Colonic mucosa (tissue), 4 donors: ENCODE measurements at regions not wholly inside any gene's neighbourhood (a gene's known extent, or its start where the extent isn't known, plus 50 kb on each side); places are given as distances from the start of the nearest gene placed in this dataset.
"Not testable (repeated sequence)": the region's sequence is repeated elsewhere in the genome, so short reads cannot be mapped to it uniquely, and the experiment has no call there.

Source experiments
- DNase-seq: peaks from one replicate; pipeline ENCODE4 v3.0.0-alpha.2; 2020
- H3K27ac ChIP-seq: fragments of 200-600 bp; one replicate; pipeline ENCODE4 v1.8.0; 2021
- H3K27me3 ChIP-seq: fragments of 200-600 bp; one replicate; pipeline ENCODE4 v1.8.0; 2021
- H3K36me3 ChIP-seq: fragments of 200-600 bp; one replicate; pipeline ENCODE4 v1.8.0; 2021
- H3K4me1 ChIP-seq: fragments of 200-600 bp; one replicate; pipeline ENCODE4 v1.8.0; 2021; ENCODE audit warnings: mild to moderate bottlenecking
- H3K4me3 ChIP-seq: fragments of 200-600 bp; one replicate; pipeline ENCODE4 v1.8.0; 2021
- H3K9ac ChIP-seq, 2 donors: one replicate each; pipeline ENCODE4 v1.7.0; 2013; ENCODE audit warnings: control low read depth in 2 of 2, low read depth in 2 of 2, low read length in 2 of 2
- H3K9me3 ChIP-seq: fragments of 200-600 bp; one replicate; pipeline ENCODE4 v1.8.0; 2021
- intact Hi-C: fragments of 100-400 bp; cut with DNase I; formaldehyde crosslinking; loops from one replicate; pipeline ENCODE4 v1.14.1; 2022
- TF ChIP-seq, protein P1 (sequence below): fragments of 200-600 bp; IDR thresholded peaks from one replicate; pipeline ENCODE4 v1.8.0; 2022; ENCODE audit warnings: antibody characterized with exemption, mild to moderate bottlenecking
- donor health status: healthy.
- donor health status: DM: no; HTN: no; CAD: no.
- donor health status: DM: no; HTN: no; CAD: no.

DNA sequence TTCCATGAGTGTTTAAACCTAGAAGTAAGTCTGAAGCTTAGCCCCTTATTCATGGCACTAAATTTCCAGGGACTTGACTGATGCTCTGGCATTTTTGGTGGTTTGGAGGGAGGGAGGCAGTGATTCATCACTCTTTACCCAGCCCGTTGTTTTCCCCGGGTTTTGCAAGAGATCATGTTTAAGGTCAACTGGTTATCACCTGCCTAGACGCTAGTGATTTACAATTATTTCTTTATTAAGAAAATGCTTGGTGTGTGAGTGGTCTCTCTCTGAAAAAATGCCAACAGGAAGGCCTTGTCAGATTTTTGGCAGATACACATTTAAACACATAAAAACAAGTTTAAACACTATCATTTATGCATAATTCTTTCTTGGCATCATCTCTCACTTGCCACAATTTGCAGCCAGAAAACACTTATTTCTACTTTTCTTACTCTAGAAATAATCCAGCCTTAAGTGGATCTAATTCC is 737.9 kb upstream of the ZNF608 start:
- Histone ChIP-seq H3K9ac (no peak overlapping the region), H3K27ac (peak overlapping the region; percentile 72), H3K36me3 (no peaks in the 10 kb centered on the region), H3K4me3 (no peak overlapping the region), H3K27me3 (no peaks in the 10 kb centered on the region), H3K4me1 (no peaks in the 10 kb centered on the region), H3K9me3 (no peaks in the 10 kb centered on the region)
- intact Hi-C loops = no loop called here
- DNase-seq = peak; percentile 32
- TF ChIP-seq, protein P1, sequence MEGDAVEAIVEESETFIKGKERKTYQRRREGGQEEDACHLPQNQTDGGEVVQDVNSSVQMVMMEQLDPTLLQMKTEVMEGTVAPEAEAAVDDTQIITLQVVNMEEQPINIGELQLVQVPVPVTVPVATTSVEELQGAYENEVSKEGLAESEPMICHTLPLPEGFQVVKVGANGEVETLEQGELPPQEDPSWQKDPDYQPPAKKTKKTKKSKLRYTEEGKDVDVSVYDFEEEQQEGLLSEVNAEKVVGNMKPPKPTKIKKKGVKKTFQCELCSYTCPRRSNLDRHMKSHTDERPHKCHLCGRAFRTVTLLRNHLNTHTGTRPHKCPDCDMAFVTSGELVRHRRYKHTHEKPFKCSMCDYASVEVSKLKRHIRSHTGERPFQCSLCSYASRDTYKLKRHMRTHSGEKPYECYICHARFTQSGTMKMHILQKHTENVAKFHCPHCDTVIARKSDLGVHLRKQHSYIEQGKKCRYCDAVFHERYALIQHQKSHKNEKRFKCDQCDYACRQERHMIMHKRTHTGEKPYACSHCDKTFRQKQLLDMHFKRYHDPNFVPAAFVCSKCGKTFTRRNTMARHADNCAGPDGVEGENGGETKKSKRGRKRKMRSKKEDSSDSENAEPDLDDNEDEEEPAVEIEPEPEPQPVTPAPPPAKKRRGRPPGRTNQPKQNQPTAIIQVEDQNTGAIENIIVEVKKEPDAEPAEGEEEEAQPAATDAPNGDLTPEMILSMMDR = no peak

DNA sequence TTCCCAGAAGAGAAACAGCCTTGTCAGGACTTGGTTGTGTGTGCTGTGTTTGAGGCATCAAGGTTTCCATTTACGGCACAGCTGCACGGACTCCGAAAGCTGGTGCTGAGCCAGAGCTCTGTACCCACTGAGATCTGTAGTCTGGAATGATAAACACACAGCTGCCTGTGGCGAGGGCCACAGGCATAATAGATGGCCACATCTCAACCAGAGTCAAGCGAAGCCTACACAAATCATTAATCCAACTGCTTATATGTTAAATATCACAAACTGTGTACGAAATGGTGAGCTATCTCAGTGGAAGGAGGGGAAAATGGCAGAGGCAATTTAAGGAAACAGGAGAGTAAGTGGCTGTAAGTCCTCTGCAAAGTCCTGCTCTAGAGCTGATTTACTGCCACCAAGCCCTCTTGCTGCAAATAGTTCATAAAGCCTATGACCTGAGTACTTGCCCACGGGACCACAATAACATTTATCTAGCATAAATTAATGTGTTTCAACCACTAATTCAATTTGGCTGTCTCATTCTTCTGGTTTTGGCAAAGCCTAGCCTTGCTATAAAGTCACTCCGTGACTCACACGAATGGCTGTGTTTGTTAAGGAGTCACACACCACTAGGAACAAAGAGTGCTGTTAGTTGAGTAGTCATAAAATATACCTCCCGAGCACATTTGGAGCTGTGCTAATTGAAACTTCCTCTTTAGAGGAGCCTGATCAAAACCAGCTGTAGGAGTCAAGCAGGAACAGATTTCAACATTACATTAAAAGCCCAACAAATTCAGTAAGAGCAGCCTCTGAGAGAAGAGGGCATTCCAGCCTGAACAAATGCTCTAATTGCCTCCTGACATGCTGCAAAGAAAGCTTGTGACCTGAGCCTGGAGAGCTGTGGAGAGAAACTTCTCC is 738.6 kb upstream of the ZNF608 start:
- no peaks in the 10 kb centered on the region for H3K27me3 ChIP-seq
- no peaks in the 10 kb centered on the region for H3K9me3 ChIP-seq
- DNase-seq = peak; percentile 62
- intact Hi-C loops = no loop called here
- no peak overlapping the region for H3K4me3 ChIP-seq
- H3K4me1 ChIP-seq = no peaks in the 10 kb centered on the region
- peak overlapping the region; percentile 72 for H3K27ac ChIP-seq
- H3K36me3 ChIP-seq = no peaks in the 10 kb centered on the region
- TF ChIP-seq, protein P1 = no peak
- H3K9ac ChIP-seq = peak overlapping the region in 1 of 2 donors; percentile 62

DNA sequence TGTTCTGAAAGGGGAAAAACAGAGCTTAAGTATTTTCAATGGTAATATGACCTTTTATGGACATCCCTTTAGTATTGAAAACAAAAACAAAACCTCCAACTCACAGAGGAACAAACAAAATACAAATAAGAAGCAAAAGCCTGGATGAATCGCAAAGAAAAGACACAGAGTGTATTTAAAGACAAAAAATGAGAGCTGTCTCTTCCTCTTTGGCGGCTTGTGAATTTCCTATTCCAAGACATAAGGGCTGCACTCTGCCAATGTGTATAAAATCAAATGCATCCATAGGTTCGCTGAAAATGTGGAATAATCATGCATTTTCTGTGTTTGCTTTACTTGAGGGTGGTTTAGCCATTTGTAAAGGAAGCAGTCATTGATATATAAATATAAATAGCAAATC is 739.3 kb upstream of the ZNF608 start:
- Histone ChIP-seq H3K4me1 (no peaks in the 10 kb centered on the region), H3K27ac (peak overlapping the region; percentile 72), H3K36me3 (no peaks in the 10 kb centered on the region), H3K27me3 (no peaks in the 10 kb centered on the region), H3K9me3 (no peaks in the 10 kb centered on the region), H3K4me3 (no peak overlapping the region), H3K9ac (peak overlapping the region in 1 of 2 donors; percentile 62)
- TF ChIP-seq, protein P1 = no peak
- intact Hi-C loops = no loop called here
- DNase-seq = no peak

DNA sequence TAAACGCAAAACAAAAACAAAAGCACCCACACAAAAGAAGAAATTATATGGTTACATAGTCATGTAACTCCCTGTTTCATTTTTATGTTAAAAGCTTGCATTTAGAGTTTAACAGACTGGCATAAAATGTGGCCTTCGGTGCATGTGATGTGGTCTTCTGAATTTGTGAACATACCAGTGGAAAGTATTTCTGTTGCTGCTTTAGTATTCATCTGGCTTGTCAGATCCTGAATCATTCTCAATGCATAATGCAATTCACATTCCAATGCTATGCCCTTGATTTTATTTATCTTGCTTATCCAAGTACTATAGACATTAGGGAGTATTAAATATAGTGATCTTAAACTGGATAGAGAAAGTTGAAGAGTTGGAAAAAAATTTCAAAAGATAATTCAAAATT is 740.2 kb upstream of the ZNF608 start:
- Histone ChIP-seq H3K4me3 (no peak overlapping the region), H3K27me3 (no peaks in the 10 kb centered on the region), H3K27ac (no peak overlapping the region), H3K9me3 (no peaks in the 10 kb centered on the region), H3K4me1 (no peaks in the 10 kb centered on the region), H3K9ac (no peak overlapping the region), H3K36me3 (no peaks in the 10 kb centered on the region)
- no peak for DNase-seq
- TF ChIP-seq, protein P1 = no peak
- intact Hi-C loops = no loop called here

DNA sequence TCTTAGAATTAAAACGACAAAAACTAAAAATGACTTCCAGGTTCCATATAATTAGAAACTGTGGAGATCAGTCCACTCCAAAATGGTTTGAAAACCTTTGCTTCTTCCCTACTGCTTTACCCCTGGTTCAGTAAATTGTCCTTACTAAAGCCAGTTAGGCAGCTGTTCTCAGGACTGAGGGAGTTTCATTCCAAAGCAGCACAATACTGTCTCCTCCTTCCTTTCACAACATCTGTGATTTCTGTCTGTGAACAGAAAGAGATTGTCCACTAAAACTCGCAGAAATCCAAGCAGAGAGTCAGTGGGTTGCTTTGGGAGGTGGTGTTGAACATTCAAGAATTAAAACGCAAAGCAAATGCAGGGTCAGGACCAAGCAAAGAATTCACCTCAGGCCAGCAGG is 740.8 kb upstream of the ZNF608 start:
- intact Hi-C loops = no loop called here
- Histone ChIP-seq H3K9me3 (no peaks in the 10 kb centered on the region), H3K27ac (no peak overlapping the region), H3K4me3 (no peak overlapping the region), H3K4me1 (no peaks in the 10 kb centered on the region), H3K9ac (no peak overlapping the region), H3K27me3 (no peaks in the 10 kb centered on the region), H3K36me3 (no peaks in the 10 kb centered on the region)
- no peak for DNase-seq
- TF ChIP-seq, protein P1 = no peak

DNA sequence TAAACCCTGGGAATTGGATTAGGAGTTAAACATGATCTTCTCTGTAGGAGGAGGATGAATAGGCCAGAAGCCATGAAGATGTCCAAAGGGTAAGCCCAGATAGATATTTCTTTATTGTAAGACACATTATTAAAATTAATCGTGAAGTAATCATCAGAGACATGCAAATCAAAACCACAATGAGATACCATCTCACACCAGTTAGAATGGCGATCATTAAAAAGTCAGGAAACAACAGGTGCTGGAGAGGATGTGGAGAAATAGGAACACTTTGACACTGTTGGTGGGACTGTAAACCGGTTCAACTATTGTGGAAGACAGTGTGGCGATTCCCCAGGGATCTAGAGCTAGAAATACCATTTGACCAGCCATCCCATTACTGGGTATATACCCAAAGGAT is 741.2 kb upstream of the ZNF608 start:
- not testable (repeated sequence) for DNase-seq

More for the DNA sequence above, 741.2 kb upstream of the ZNF608 start:
- H3K27ac ChIP-seq, H3K9ac ChIP-seq, intact Hi-C loops, H3K36me3 ChIP-seq, H3K9me3 ChIP-seq, H3K27me3 ChIP-seq, H3K4me1 ChIP-seq, H3K4me3 ChIP-seq: not testable (repeated sequence)
